HG03097 (cell line): ENCODE measurements at regions not wholly inside any gene's neighbourhood (a gene's known extent, or its start where the extent isn't known, plus 50 kb on each side); places are given as distances from the start of the nearest gene placed in this dataset.
"Not testable (repeated sequence)": the region's sequence is repeated elsewhere in the genome, so short reads cannot be mapped to it uniquely, and the experiment has no call there.

Source experiments
- ATAC-seq: cut with Tn5 transposase; IDR thresholded peaks from one replicate; pipeline ENCODE4 v1.9.1; 2021; ENCODE audit not compliant: unreplicated experiment, low FRiP score

DNA sequence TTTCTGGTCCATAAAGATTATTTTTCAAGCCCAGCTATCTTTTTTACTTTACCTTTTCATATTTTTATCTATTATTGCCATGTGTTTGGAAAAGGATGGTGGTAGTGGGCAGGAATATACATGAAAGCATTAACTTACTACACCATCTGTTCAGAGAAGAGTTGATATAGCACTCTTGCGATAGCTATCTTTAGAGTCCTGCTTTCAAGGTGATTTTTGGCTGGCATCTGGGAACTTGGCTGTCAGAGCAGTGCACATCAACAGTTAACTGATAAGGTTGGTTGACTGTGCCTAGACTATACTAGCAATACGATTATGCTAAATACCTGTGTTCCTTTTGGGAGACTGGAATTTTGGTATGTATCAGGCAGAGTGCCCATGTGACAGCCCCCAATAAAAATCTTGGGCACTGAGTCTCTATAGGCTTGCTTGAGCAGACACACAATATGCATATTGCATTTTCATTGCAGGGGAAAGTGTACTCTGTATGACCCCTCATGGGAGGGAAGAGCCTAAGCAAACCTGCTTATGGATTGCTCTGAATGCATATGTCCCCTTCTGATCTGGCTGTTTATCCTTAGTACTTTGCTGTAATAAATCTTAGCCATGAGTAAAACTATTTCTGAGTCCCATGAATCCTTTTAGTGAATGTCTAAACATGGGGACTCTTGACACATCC, 227.6 kb upstream of the C9orf72 start:
- no peak for ATAC-seq

DNA sequence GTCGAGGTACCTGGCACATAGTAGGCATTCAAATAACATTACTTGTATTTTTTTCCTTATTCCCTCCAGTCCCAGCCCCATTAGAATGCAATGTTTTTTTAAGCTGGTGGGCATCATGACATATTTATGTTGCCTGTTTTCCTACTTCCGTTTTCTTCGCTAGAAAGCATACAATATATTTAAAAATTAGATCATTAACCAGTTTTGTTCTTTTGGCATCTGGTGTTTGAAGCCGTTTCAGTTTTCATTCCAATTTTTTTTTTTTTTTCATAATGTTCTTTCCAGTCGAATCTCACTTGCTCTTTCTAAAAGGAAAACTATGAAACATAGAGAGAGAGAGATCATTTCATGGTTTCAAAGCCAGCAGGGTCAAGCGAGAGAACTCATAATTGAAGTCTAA, 228.3 kb upstream of the C9orf72 start:
- no peak for ATAC-seq

DNA sequence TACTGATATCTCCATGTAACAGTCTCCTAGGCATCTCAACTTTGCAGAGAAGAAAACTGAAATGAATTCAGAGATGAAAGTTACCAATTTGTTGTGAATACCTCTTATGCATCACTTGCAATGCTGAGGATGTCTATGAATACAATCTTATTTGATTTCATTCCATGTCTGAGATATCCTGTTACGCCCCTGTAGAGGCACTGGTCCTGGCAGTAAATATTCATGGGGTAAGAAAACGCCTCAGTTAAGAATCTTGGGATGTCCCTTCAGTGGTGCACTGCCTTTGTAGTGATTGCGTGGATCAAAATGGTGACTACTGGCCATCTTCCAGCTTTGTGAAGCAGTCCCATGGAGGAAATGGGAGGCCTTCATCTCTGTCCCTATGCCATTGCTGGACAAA, 229.1 kb upstream of the C9orf72 start:
- ATAC-seq = no peak

DNA sequence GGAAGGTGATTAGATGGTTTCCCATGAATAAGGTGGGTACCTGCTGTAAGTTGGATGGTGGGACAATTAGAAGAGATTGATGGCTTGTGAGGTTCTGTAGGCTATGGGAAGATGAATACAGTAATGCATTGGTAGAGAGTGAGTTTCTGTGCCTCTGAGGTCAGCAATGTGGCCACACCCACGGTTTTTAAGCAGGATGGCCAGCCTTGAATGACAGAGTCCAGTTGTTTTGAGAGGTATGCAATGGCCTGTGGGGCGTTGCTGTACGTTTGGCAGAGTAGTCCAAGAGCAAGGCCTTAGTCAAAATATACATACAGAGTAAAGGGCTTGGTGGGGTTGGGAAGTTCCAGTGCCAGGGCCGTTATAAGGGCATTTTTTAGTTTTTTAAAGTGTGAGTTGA, 235.6 kb upstream of the C9orf72 start:
- ATAC-seq = no peak

DNA sequence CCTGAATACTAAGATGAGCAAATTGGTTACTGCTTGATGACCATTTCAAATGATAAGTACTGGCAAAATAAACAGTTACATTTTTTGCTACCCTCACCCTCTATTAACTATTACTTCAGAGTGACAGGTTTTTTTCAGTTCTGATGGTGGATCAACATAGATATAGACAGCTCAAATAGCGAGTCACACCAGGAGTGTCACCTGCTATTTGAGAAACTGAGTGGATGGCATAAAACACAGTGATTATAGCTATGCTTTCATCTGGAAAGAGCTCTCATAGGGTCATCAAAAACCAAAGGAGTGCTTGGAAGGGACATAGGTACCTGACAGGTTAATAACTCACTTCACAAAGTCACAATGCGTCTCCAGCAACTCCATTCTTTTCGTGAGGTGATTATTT, 244.5 kb upstream of the C9orf72 start:
- ATAC-seq = no peak

DNA sequence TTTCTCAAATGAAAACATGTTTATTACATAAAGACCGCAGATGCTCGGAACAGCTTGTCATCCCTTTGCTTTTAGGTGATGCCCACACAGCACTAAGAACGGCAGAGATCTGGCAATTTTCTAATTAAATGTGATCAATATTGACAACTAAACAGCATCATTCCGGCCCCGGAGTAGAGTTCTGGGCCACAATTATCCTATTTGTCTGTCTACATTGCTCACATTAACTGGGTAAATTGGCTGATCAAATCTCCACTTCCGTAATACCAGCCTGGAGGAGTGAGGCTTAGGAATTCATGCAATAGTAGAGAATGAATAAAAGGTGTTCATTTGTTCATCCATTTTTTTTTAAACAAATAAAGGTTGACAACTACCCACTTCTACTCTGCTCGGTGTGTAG, 245.1 kb upstream of the C9orf72 start:
- no peak for ATAC-seq

DNA sequence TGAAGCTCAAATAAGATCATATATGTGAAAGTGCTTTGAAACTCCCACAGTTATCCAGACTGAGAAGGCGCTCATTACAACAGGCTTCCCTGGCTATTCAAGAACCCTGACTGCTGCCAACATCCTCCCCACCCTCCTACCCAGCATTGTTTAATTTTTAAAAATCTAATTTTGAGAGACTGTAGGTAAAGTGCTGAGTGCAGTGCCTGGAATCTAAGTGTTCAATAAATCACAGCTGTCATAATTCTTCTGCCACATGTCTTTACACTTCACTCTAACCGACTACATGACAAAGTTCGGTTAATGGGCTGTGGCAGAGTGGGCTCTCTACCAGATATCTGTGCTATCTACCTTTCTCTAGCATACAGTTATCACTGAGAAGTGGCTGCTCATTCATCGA, 255.6 kb upstream of the C9orf72 start:
- ATAC-seq = no peak

DNA sequence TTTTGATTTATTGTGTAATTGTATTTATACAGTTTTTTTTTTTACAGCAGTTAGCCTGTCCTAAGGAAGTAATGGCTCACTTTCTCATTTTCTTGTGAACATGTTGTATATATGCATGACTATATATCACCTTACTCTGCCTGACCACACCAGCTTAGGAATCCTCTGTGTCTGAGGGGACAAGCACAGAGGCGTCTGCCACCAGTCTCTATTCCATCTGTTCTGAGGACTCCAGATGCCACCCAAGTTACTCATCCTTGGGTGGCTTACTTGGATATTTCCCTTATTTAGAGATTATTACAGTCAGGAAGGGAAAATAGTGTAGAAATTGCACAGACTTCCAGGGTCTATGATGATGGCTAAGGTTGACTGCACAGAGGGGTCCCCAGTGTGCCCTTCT, 256.3 kb upstream of the C9orf72 start:
- ATAC-seq = no peak

DNA sequence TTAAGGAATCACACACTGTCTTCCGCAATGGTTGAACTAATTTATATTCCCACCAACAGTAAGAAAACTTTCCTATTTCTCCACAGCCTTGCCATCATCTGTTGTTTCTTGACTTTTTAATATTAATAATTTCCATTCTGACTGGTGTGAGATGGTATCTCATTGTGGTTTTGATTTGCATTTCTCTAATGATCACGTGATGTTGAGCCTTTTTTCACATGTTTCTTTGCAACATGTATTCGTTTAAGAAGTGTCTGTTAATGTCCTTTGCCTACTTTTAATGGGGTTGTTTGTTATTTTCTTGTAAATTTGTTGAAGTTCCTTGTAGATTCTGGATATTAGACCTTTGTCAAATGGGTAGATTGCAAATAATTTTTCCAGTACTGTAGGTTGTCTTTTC, 258.8 kb upstream of the C9orf72 start:
- not testable (repeated sequence) for ATAC-seq

DNA sequence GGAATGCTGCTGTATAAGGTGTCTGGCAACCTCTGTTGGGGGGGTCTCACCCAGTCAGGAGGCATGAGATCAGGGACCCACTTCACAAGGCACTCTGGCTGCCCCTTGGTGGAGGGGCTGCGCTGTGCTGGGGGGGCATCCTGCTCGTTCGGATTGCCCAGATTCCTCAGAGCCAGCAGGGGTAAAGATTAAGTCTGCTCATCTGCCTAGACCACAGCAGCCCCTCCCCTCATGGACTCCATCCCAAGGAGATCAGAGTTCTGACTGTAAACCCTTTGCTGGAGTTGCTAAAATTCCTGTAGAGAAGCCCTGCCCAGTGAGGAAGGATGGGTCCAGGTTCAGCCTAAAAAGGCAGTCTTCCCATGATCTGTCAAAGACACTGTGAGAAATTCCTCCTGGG, 262.0 kb upstream of the C9orf72 start:
- no peak for ATAC-seq

DNA sequence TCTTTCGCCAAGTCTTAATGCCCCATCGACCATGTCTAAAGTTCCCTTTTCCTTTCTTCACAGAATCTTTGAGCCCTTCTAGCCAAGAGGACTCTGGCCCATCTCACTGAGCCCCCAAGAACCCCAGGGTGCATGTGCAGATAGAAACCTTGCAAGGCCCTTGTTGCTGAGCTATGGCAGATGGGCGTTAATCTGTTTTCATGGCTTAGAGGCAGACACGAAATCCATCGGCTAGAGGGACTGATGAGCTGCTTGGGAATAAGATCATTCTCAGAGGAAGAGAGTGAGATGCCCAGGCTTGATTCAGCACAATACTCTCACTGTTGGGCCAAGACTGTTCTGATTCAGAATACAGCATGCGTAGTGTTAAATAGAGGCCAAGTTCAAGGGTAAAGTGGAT, 262.5 kb upstream of the C9orf72 start:
- no peak for ATAC-seq

DNA sequence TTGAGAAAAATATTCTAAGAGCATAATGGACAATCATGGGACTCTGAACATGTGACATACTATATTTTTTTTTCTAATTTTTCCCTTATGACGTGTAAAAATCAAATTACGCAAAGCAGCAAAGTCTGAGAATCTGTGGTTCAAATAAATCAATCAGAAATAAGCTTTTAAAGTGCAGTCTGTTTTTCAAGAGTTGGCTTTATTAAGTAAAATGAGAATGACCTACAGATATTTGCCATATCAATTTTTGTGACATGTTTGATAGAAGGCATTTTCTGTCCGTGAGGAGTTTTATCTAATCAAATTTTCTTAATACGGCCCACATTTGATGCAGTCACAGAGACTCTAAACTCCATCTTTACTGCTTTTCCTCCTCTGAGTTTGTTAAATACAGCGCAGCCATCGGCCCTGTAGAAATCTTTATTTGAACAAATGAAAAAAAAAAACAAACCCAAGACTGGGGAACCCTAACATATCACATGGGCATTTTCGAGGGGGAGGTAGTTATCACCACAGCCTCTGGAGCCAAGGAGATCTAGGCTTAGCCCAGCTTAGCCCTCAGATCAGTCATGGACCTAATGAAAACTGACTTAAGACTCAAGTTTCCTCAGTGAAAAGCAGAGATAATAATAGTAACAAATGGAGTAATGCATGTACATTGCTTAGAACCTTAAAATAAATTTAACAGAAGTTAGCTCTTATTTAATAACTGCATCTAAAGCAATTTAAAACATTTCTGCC, 263.6 kb upstream of the C9orf72 start:
- ATAC-seq = no peak

DNA sequence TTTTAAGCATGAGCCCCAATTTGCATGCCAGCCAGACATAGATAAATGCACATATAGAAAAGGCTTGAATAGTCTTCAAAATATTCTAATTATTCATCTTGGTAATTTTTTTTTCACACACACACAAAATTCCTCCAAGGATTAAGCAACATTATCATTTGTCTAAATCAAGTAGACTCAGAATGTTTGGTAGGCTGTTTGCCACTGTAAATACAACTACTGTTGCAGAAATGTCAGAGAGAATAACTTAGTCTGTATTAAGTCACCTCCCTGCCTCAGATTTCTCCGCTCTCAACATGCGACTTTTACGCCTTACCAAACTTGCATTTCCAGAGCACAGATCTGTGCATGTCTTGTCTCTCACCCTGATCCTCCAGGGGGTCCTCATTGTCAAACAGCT, 265.6 kb upstream of the C9orf72 start:
- ATAC-seq = no peak

DNA sequence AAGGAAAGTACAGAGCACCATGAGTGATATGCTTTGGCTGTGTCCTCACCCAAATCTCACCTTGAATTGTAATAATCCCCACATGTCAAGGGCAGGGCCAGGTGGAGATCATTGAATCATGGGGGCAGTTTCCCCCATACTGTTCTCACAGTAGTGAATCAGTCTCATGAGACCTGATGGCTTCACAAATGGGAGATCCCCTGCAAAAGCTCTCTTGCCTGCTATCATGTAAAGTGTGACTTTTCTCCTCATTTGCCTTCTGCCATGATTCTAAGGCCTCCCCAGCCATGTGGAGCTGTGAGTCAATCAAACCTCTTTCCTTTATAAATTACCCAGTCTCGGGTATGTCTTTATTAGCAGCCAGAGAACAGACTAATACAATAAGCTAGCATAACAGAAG, 266.5 kb upstream of the C9orf72 start:
- not testable (repeated sequence) for ATAC-seq

DNA sequence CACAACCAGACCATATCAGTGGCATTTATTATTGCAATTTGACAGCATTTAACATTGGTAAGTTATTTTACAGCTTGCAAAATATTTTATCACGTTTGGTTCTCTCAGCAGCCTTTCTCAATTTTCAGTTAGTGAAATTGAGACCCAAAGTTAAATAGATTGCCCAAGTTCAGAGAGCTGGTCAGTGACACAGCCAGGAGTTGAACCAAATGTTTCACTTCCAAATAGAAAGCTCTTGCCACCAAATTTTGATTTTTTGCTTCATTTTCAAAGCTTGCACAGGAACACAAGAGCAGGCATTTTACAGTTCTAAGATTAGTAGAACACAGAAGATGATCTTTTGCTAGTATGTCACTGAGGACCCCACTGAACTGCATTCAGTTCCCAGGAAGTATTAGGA, 271.5 kb upstream of the C9orf72 start:
- no peak for ATAC-seq

DNA sequence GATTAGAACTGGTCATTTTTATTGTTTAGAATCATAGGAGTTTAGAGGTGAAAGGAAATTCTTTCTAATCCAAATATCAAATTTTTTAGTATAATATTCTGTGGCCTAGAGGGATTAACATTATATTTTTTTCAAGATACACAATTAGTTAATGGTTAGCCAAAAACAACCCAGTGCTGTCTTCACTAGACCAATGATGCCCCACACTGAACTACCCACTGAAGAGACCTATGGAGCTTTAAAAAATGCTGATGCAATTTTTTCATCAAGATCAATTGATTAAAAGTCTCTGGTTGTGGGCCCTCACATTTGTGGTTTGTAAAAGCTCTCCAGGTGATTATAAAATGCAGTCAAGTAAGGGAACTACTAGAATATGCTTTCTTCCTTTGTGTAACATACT, 274.1 kb upstream of the C9orf72 start:
- ATAC-seq = no peak

DNA sequence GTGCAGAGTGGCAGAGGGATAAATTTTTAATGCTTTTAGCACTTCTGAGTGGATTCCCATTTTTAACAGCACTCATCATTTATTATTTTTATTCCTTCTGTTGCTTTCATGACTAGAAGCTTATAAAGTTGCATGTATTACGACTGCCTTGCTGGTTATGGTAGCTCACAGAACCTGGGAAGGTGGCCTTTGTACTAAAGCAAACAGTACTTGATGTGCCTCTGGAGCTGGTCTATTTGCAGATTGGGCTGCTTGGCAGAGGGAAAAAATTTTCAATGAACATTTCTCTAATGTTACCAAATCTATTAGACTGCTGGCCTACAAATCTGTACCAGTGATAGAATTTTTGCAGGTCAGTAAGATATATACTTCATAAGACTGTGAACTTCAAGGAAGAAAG, 274.5 kb upstream of the C9orf72 start:
- no peak for ATAC-seq

DNA sequence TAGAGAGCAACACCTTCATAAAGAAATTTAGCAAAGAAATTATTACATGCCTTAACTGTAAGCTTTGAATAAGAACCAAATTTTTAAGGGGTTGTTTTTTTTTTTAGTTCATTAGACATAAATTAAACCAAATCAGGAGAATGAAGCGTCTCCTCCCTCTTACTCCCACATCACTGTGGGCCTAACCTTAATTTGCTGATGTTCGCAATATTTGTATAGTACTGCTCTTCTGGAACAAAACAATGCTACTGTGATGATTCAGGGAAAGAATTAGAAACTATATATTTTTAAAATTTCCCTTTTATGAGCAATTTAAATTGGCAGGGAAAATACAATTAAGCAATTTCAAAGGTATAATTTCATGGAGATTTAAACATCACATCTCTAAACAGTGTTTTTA, 275.0 kb upstream of the C9orf72 start:
- ATAC-seq = no peak

DNA sequence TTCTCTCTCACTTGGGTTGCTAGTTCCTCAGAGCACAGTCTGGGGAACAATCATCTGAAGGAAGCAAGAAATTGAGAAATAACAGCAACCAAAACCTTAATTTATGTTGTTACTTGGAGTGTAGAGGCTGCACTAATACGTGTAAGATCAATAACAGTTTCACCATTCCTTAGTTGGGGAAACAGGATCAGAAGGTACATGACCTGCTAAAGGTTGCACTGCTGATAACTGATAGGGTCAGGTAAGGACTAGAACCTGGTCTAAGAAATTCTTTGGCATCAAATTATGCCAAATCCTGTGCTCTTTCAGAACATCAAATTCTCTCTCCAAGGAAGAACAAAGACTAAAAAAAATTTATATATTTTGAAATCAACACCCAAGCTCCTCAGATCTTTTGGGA, 278.6 kb upstream of the C9orf72 start:
- ATAC-seq = no peak

DNA sequence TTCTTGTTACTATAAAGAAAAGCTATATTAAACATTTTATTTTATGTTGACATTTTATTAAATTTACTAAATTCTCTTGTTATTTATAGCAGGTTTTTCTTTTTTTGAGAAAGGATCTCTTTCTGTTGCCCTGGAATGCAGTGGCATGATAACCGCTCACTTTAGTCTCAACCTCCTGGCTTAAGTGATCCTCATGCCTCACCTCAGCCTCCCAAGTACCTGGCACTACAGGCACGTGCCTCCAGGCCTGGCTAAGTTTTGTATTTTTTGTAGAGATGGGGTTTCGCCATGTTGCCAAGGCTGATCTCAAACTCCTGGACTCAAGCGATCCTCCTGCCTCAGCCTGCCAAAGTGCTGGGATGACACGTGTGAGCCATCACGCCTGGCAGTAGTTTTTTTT, 280.2 kb upstream of the C9orf72 start:
- no peak for ATAC-seq

DNA sequence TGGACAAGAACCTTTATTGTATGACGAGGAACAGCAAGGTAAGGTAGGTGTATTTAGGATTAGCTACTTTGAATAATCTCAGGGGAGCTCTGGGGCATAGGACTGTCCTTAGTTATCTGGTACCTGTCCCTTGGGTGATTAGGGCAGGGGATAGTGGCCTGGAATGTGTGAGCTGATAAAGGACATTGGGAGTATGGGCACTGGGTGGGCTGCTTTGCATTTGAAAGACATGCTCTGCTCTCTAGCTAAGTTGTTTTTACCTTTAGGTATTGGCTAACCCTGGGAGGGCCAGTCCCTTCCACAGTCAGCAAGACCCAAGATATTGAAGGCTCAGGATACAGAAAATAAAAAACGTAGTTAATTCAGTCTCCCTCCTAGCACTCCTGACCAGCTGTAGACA, 282.8 kb upstream of the C9orf72 start:
- no peak for ATAC-seq

DNA sequence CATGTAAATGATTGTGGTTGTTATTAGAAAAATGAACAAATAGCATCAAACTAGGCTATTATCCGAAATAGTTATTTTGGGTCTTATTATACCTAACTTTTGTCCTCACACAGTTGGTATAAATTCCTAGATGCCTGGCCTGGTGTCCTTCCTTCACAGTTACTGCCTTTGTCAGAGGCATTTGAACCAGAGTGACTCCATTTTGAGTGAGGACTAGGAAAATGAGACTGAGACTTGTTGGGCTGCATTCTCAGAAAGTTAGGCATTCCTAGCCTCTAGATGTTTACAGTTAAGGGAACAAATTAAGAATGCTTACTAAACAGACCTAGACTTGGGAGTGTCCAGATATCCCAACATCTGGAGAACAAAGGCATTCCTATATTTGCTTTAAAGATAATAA, 283.5 kb upstream of the C9orf72 start:
- ATAC-seq = no peak

DNA sequence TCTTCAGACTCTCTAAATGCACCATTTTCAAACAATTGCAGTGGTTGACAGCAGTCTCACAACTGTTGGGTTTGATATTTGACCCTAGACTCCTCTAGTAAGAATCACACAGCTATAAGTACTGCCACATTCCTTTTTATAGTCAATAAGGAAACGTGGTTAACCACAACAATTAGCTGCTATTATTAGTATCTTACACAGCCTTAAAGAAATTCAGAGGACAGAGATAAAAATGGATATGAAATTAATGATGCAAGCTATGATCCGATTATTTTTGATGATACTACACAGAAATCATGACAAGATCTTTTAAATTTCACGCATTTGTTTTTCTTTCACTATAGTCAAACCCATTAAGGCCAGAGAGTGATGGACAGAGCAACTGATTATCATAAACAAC, 288.6 kb upstream of the C9orf72 start:
- no peak for ATAC-seq
